Spleen (tissue), 7 donors: ENCODE measurements at regions not wholly inside any gene's neighbourhood (a gene's known extent, or its start where the extent isn't known, plus 50 kb on each side); places are given as distances from the start of the nearest gene placed in this dataset.

Source experiments
- CTCF ChIP-seq, 11 experiments: fragments of 200-600 bp in 7 of 11; fragments of 450-650 bp in 4 of 11; sonication (generic) in 4 of 11; IDR thresholded peaks in 8 of 11; conservative IDR thresholded peaks in 3 of 11; 1 replicate in 7 of 11; 2 replicates in 4 of 11; pipeline versions ENCODE4 v1.4.0 to v1.8.0; 2016 to 2021; ENCODE audit warnings: antibody characterized with exemption in 11 of 11, inconsistent platforms in 4 of 11, mild to moderate bottlenecking in 1 of 11
- POLR2A ChIP-seq, 3 donors: fragments of 450-650 bp; IDR thresholded peaks; one replicate each; pipeline ENCODE4 v1.5.1; 2017; ENCODE audit warnings: antibody characterized with exemption in 3 of 3, mild to moderate bottlenecking in 1 of 3
- donor health status: DM: no; HTN: no; CAD: no; lungs with moderate emphysema.
- donor health status: DM: no; HTN: no; CAD: no.
- donor health status: DM: no; HTN: no; CAD: no.

GRCh38 chr11:88404391-88404790, 66.9 kb upstream of the CTSC start:
- no peak for TF ChIP-seq CTCF (IDR thresholded peaks at IDR 0.05 in 8 of 11, conservative IDR thresholded peaks at IDR 0.05 in 3 of 11)
- no peak for TF ChIP-seq POLR2A (IDR thresholded peaks at IDR 0.05)
